Activated naive CD8-positive, alpha-beta T cell (primary cell): ENCODE measurements at regions not wholly inside any gene's neighbourhood (a gene's known extent, or its start where the extent isn't known, plus 50 kb on each side); places are given as distances from the start of the nearest gene placed in this dataset.

Source experiments
- H3K27ac Mint-ChIP-seq: one replicate; pipeline ENCODE4 v1.8.0; 2021; ENCODE audit warnings: mixed read lengths
- H3K27me3 Mint-ChIP-seq: one replicate; pipeline ENCODE4 v1.8.0; 2021; ENCODE audit warnings: mixed read lengths
- H3K36me3 Mint-ChIP-seq: one replicate; pipeline ENCODE4 v1.8.0; 2021; ENCODE audit warnings: mixed read lengths
- H3K4me1 Mint-ChIP-seq: one replicate; pipeline ENCODE4 v1.8.0; 2021; ENCODE audit warnings: low read depth, mixed read lengths
- H3K4me3 Mint-ChIP-seq: one replicate; pipeline ENCODE4 v1.8.0; 2021; ENCODE audit warnings: mild to moderate bottlenecking, mixed read lengths
- H3K9me3 Mint-ChIP-seq: one replicate; pipeline ENCODE4 v1.8.0; 2021; ENCODE audit warnings: low read depth, mixed read lengths

DNA sequence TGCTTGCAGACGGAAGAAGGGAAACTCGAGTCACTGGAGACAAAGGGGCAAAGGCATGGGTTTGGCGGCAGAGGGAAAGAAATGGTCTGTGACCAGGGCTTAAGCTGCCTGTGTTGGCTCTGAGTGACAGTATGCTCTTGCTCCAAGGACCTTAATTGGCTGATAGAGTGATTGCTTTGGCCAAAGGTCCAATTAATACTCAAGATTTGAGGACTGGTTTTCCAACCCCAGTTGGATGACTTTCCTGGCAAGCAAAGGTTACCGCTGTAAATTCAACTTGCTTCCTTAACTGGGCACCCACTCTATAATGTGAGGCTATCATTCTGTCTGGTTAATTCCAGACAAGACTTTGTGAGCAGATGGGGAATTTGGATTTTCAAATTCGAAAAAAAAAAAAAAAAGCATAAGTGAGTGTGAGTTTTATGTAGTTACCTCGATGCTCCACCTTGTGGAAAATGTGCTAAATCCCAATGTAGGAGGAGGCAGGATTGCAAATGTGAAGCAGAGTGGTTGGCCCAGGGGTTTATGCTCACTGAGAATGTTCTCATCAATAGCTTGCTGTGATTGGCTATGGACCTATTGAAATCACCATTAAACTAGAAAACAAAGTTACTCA lies 150.7 kb upstream of the GMDS start:
- H3K27ac Mint-ChIP-seq, result no peak overlapping the region
- no peaks in the 10 kb centered on the region for H3K9me3 Mint-ChIP-seq
- peaks cover 19% of the 10 kb centered on the region for H3K36me3 Mint-ChIP-seq
- no peaks in the 10 kb centered on the region for H3K4me1 Mint-ChIP-seq
- H3K4me3 Mint-ChIP-seq, result no peak overlapping the region
- H3K27me3 Mint-ChIP-seq, result no peaks in the 10 kb centered on the region

GRCh38 chr6:2388554-2389324 lies 143.3 kb upstream of the GMDS start:
- Mint-ChIP-seq H3K27me3 (no peaks in the 10 kb centered on the region), H3K36me3 (peaks cover 2% of the 10 kb centered on the region), H3K27ac (no peak overlapping the region), H3K4me3 (no peak overlapping the region), H3K9me3 (no peaks in the 10 kb centered on the region), H3K4me1 (no peaks in the 10 kb centered on the region)

GRCh38 chr6:2387445-2387844 lies 142.0 kb upstream of the GMDS start:
- peaks cover 2% of the 10 kb centered on the region for H3K36me3 Mint-ChIP-seq
- no peaks in the 10 kb centered on the region for H3K9me3 Mint-ChIP-seq
- no peaks in the 10 kb centered on the region for H3K4me1 Mint-ChIP-seq
- no peaks in the 10 kb centered on the region for H3K27me3 Mint-ChIP-seq
- H3K4me3 Mint-ChIP-seq, result no peak overlapping the region
- H3K27ac Mint-ChIP-seq, result no peak overlapping the region

DNA sequence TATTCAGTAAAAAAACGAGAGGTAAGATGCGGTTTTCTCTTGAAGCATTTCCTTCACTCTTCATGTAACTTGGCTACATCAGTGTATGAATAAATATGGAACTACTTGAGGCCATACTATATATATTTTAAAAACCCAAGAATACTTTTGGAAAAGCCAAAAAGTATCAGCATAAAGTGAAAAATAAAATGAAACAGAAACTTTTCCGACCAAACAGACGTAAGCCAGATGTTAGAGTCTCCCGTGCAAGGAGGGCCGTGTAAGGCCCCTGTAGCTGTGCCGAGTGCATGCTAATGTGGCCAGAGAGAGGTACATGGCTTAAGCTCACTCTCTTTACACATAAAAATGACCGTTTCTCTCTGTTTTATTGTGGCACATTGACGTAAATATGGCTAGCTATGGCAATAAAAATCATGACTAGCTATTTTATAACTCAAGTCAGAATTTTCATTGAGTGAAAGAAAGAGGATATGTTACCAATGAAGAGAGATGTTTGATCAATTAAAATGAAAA lies 140.1 kb upstream of the GMDS start:
- Mint-ChIP-seq H3K27ac (no peak overlapping the region), H3K4me3 (no peak overlapping the region), H3K4me1 (no peaks in the 10 kb centered on the region), H3K9me3 (no peaks in the 10 kb centered on the region), H3K27me3 (no peaks in the 10 kb centered on the region), H3K36me3 (peaks cover 2% of the 10 kb centered on the region)

DNA sequence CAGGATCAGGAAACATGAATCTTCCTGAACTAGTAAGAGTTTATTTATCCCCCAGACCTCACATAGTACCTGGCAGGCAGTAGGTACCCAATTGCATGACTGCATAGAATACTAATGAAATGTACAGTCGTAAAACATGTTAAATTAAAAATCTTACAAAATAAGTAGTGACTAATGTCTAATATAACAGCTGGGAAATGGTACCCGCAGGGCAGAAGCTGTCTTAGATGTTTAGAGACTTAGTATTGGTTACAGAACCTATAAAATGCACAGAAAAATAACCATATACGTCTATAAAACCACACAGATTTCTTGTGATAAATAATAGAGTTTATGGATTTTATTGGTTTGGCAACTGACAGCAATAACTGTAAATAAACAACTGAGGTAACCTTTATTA lies 139.1 kb upstream of the GMDS start:
- H3K9me3 Mint-ChIP-seq, result no peaks in the 10 kb centered on the region
- H3K4me3 Mint-ChIP-seq, result no peak overlapping the region
- H3K27me3 Mint-ChIP-seq, result no peaks in the 10 kb centered on the region
- peaks cover 2% of the 10 kb centered on the region for H3K36me3 Mint-ChIP-seq
- H3K27ac Mint-ChIP-seq, result no peak overlapping the region
- no peaks in the 10 kb centered on the region for H3K4me1 Mint-ChIP-seq

GRCh38 chr6:2381872-2382661 lies 136.7 kb upstream of the GMDS start:
- no peaks in the 10 kb centered on the region for H3K4me1 Mint-ChIP-seq
- H3K4me3 Mint-ChIP-seq, result no peak overlapping the region
- peaks cover 2% of the 10 kb centered on the region for H3K36me3 Mint-ChIP-seq
- H3K27me3 Mint-ChIP-seq, result no peaks in the 10 kb centered on the region
- no peak overlapping the region for H3K27ac Mint-ChIP-seq
- no peaks in the 10 kb centered on the region for H3K9me3 Mint-ChIP-seq

DNA sequence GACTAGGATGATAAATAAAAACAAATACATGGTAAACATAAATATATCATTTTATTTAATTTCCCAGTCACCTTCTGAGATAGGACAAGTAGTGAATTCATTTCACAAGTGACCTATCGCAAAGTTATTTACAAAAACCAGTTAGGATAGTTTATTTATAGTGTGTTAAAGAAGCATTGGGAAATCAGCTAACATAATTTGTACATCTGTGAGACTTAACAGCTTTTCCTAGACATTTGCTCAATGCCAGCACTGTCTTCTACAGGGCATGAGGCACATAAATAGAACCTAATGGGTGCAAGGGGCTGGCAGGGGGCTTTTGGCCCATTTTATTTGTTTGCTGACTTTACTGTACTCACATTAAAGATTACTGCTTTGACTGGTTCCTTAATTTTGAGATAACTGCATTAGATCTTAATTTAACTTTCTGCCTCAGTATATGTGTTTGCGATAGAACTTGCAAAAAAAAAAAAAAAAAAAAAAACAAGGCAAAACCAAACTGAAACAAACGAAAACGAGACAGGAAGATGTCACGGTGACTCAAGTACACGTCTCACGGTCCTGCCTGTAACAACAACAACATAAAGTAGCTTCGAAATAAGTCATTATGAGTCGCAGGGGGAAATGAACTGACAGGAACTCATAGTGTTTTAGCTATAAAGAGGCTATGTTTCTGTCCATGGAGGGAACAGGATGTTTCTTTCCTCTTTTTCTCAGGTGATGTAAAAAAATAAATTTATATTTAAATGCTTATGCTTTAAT lies 133.7 kb upstream of the GMDS start:
- Mint-ChIP-seq H3K27me3 (no peaks in the 10 kb centered on the region), H3K4me1 (no peaks in the 10 kb centered on the region), H3K36me3 (no peaks in the 10 kb centered on the region), H3K4me3 (no peak overlapping the region), H3K9me3 (no peaks in the 10 kb centered on the region), H3K27ac (no peak overlapping the region)

GRCh38 chr6:2378046-2378657 lies 132.7 kb upstream of the GMDS start:
- H3K4me3 Mint-ChIP-seq, result no peak overlapping the region
- no peaks in the 10 kb centered on the region for H3K4me1 Mint-ChIP-seq
- H3K36me3 Mint-ChIP-seq, result no peaks in the 10 kb centered on the region
- H3K9me3 Mint-ChIP-seq, result no peaks in the 10 kb centered on the region
- no peak overlapping the region for H3K27ac Mint-ChIP-seq
- no peaks in the 10 kb centered on the region for H3K27me3 Mint-ChIP-seq

DNA sequence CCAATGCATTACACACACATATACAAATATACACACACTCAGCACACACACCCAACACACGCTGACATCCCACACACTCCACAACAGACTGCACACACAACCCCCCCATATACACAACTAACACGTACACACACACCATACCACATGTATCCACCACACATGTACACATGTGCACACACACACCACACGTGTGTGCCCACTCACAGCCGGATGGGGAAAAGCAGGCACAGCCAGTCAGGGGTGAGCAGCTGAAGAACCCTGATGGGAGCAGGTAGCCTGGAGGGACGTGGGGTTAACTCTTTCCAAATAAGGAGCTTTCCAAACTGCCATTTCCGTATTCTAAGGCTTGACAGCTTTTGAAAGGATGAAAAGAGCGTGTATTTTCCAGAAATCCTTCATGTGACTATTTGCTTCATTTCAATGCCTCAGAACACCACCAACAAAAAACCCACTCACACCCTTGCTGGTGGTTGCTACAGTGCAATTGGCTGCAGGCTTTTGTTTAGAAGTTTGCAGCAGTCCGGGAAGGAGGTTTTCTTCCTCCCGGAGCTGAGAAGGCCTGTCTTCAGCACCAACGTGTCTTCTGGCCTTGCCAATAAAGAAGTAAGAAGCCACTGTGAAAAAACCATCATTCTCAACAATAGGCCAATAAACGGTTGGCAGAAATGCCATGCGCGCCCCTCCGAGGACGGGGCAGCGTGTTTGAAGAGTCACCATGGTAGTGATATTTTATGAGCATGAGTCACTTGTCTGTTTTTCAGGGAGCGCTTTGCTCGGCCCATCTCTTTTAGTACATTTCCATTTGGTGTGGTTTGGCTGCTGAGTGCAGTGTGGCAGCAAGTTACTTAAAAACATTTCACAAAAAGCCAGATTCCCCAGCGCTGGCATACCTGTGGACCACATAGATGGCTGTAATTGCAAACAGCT lies 131.3 kb upstream of the GMDS start:
- Mint-ChIP-seq H3K27ac (no peak overlapping the region), H3K4me3 (no peak overlapping the region), H3K4me1 (no peaks in the 10 kb centered on the region), H3K36me3 (no peaks in the 10 kb centered on the region), H3K27me3 (no peaks in the 10 kb centered on the region), H3K9me3 (no peaks in the 10 kb centered on the region)

GRCh38 chr6:2375443-2375842 lies 130.0 kb upstream of the GMDS start:
- H3K4me1 Mint-ChIP-seq, result no peaks in the 10 kb centered on the region
- peaks cover 3% of the 10 kb centered on the region for H3K36me3 Mint-ChIP-seq
- H3K4me3 Mint-ChIP-seq, result no peak overlapping the region
- H3K9me3 Mint-ChIP-seq, result no peaks in the 10 kb centered on the region
- no peak overlapping the region for H3K27ac Mint-ChIP-seq
- H3K27me3 Mint-ChIP-seq, result no peaks in the 10 kb centered on the region

DNA sequence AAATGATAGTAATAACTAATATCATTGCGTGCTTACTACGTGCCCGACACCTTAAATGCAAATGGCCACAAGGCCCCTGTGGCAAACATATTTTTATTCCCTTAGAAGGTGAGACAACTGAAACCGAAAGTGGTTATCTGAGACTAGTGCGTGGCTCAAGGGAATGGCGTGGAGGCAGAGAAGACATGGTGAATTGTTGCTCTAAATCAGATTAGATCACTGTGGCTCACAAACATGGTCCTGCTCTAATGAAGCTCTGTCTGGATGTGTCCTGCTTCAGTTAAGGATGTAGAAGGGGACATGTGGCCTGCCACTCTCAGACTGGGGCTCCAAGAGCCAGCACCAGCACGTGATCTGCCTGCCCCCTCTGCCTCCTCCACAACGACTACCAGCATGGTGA lies 124.2 kb upstream of the GMDS start:
- H3K4me1 Mint-ChIP-seq, result no peaks in the 10 kb centered on the region
- H3K4me3 Mint-ChIP-seq, result no peak overlapping the region
- no peaks in the 10 kb centered on the region for H3K9me3 Mint-ChIP-seq
- H3K27ac Mint-ChIP-seq, result no peak overlapping the region
- peaks cover 3% of the 10 kb centered on the region for H3K36me3 Mint-ChIP-seq
- no peaks in the 10 kb centered on the region for H3K27me3 Mint-ChIP-seq

DNA sequence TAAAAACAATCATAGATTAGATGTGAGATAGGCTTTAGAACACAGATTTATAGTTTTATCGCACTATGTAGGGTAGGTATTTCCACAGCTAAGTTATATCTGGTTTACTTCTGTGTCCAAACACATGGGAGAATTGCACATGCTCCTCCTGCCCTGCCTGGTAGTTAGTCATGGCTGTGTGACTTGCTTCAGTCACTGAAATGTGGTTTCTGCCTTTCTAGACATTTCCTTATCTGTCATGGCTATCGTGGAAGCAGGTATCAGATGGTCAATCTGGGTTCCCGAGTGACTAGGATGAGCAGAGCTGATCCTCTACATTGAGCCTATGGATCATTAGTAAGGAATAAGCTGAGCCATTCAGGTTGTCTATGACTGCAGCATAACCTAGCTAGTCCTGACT lies 117.8 kb upstream of the GMDS start:
- no peak overlapping the region for H3K4me3 Mint-ChIP-seq

DNA sequence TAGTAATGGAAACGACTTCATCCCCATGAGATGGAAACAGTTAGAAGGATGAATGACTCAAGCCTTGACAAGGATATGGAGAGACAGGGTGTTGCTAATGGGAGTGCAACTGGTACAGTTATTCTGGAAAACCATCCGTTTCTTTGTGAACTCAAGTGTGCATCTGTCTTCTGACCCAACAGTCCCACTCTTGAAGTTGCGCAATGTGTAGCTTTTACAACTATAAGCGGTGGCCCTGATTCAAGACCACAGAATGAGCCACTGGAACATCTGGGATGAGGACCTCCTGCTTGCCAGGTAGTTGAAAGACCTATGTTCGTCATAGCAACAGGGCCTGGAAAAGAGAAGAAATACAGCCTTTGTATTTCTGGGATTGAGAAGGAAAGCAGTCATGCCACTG lies 115.8 kb upstream of the GMDS start:
- Mint-ChIP-seq H3K27ac (no peak overlapping the region), H3K36me3 (peaks cover 20% of the 10 kb centered on the region), H3K4me1 (no peaks in the 10 kb centered on the region), H3K9me3 (no peaks in the 10 kb centered on the region), H3K27me3 (no peaks in the 10 kb centered on the region), H3K4me3 (no peak overlapping the region)

More for the DNA sequence above, 117.8 kb upstream of the GMDS start:
- no peaks in the 10 kb centered on the region for H3K9me3 Mint-ChIP-seq
- no peak overlapping the region for H3K27ac Mint-ChIP-seq
- H3K4me1 Mint-ChIP-seq, result no peaks in the 10 kb centered on the region
- peaks cover 20% of the 10 kb centered on the region for H3K36me3 Mint-ChIP-seq
- H3K27me3 Mint-ChIP-seq, result no peaks in the 10 kb centered on the region
